ENCODE measurements at regions not wholly inside any gene's neighbourhood (a gene's known extent, or its start where the extent isn't known, plus 50 kb on each side); places are given as distances from the start of the nearest gene placed in this dataset.

GRCh38 chr1:168917309-168917708 lies 188.3 kb upstream of the DPT start:
- Mint-ChIP-seq H3K4me1 (ENCODE audit: low read depth, unreplicated experiment) (no peaks in the 10 kb centered on the region), H3K27me3 (ENCODE audit: unreplicated experiment) (peaks cover 1% of the 10 kb centered on the region), H3K9me3 (ENCODE audit: unreplicated experiment) (no peaks in the 10 kb centered on the region), H3K27ac (ENCODE audit: unreplicated experiment) (no peak overlapping the region), H3K4me3 (ENCODE audit: unreplicated experiment) (no peak overlapping the region), H3K36me3 (ENCODE audit: unreplicated experiment) (no peaks in the 10 kb centered on the region)
- TF ChIP-seq CTCF (IDR thresholded peaks at IDR 0.05; ENCODE audit: partially characterized antibody, unreplicated experiment): no peak
- DNase-seq: no peak

GRCh38 chr1:168917796-168918195 lies 188.7 kb upstream of the ATP1B1 start:
- Mint-ChIP-seq H3K27me3 (ENCODE audit: unreplicated experiment) (peaks cover 1% of the 10 kb centered on the region), H3K27ac (ENCODE audit: unreplicated experiment) (no peak overlapping the region), H3K4me1 (ENCODE audit: low read depth, unreplicated experiment) (no peaks in the 10 kb centered on the region), H3K4me3 (ENCODE audit: unreplicated experiment) (no peak overlapping the region), H3K9me3 (ENCODE audit: unreplicated experiment) (no peaks in the 10 kb centered on the region), H3K36me3 (ENCODE audit: unreplicated experiment) (no peaks in the 10 kb centered on the region)
- no peak for DNase-seq
- TF ChIP-seq CTCF (IDR thresholded peaks at IDR 0.05; ENCODE audit: partially characterized antibody, unreplicated experiment): no peak

GRCh38 chr1:168918860-168919741 lies 187.4 kb upstream of the ATP1B1 start:
- Mint-ChIP-seq H3K4me3 (ENCODE audit: unreplicated experiment) (no peak overlapping the region), H3K4me1 (ENCODE audit: low read depth, unreplicated experiment) (no peaks in the 10 kb centered on the region), H3K27ac (ENCODE audit: unreplicated experiment) (no peak overlapping the region), H3K36me3 (ENCODE audit: unreplicated experiment) (no peaks in the 10 kb centered on the region), H3K27me3 (ENCODE audit: unreplicated experiment) (peaks cover 1% of the 10 kb centered on the region), H3K9me3 (ENCODE audit: unreplicated experiment) (no peaks in the 10 kb centered on the region)
- DNase-seq: no peak
- TF ChIP-seq CTCF (IDR thresholded peaks at IDR 0.05; ENCODE audit: partially characterized antibody, unreplicated experiment): no peak

GRCh38 chr1:168920456-168921094 lies 185.9 kb upstream of the ATP1B1 start:
- Mint-ChIP-seq H3K4me3 (ENCODE audit: unreplicated experiment) (no peak overlapping the region), H3K9me3 (ENCODE audit: unreplicated experiment) (no peaks in the 10 kb centered on the region), H3K27ac (ENCODE audit: unreplicated experiment) (no peak overlapping the region), H3K4me1 (ENCODE audit: low read depth, unreplicated experiment) (no peaks in the 10 kb centered on the region), H3K27me3 (ENCODE audit: unreplicated experiment) (peaks cover 3% of the 10 kb centered on the region), H3K36me3 (ENCODE audit: unreplicated experiment) (no peaks in the 10 kb centered on the region)
- DNase-seq: no peak
- no peak for TF ChIP-seq CTCF (IDR thresholded peaks at IDR 0.05; ENCODE audit: partially characterized antibody, unreplicated experiment)

GRCh38 chr1:168921629-168922028 lies 184.9 kb upstream of the ATP1B1 start:
- no peak for TF ChIP-seq CTCF (IDR thresholded peaks at IDR 0.05; ENCODE audit: partially characterized antibody, unreplicated experiment)
- no peaks in the 10 kb centered on the region for H3K36me3 Mint-ChIP-seq (ENCODE audit: unreplicated experiment)
- no peak overlapping the region for H3K4me3 Mint-ChIP-seq (ENCODE audit: unreplicated experiment)
- peaks cover 4% of the 10 kb centered on the region for H3K27me3 Mint-ChIP-seq (ENCODE audit: unreplicated experiment)
- no peak overlapping the region for H3K27ac Mint-ChIP-seq (ENCODE audit: unreplicated experiment)
- DNase-seq: no peak
- H3K4me1 Mint-ChIP-seq (ENCODE audit: low read depth, unreplicated experiment): no peaks in the 10 kb centered on the region
- no peaks in the 10 kb centered on the region for H3K9me3 Mint-ChIP-seq (ENCODE audit: unreplicated experiment)

Measured in glutamatergic neuron (in vitro differentiated cells).